DND-41 (cell line): ENCODE measurements at regions not wholly inside any gene's neighbourhood (a gene's known extent, or its start where the extent isn't known, plus 50 kb on each side); places are given as distances from the start of the nearest gene placed in this dataset.

Experiments
- ATAC-seq: fragments of 200-7000 bp; cut with Tn5 transposase; 3 replicates; pipeline ENCODE4 v1.9.1; 2021; ENCODE audit warnings: low read depth; ENCODE audit not compliant: insufficient read depth
- DNase-seq: peaks from one replicate; pipeline ENCODE4 v3.0.0-alpha.2; 2020
- H2AFZ ChIP-seq: 2 replicates; pipeline ENCODE4 v1.6.0; 2012; ENCODE audit warnings: low read depth, low read length
- H3K27ac ChIP-seq: 2 replicates; pipeline ENCODE4 v1.5.1; 2012; ENCODE audit warnings: low read length, inconsistent platforms
- H3K27me3 ChIP-seq: fragments of 200-600 bp; sonication (generic); 2 replicates; pipeline ENCODE4 v1.6.0; 2012; ENCODE audit warnings: low read length, mild to moderate bottlenecking, inconsistent platforms; ENCODE audit not compliant: insufficient read depth, poor library complexity
- H3K36me3 ChIP-seq: 2 replicates; pipeline ENCODE4 v1.5.1; 2012; ENCODE audit warnings: low read length, inconsistent platforms; ENCODE audit not compliant: insufficient read depth
- H3K4me1 ChIP-seq: 2 replicates; pipeline ENCODE4 v1.5.1; 2012; ENCODE audit warnings: mild to moderate bottlenecking, low read length; ENCODE audit not compliant: insufficient read depth
- H3K4me2 ChIP-seq: 2 replicates; pipeline ENCODE4 v1.6.0; 2012; ENCODE audit warnings: mild to moderate bottlenecking, moderate library complexity, low read length, inconsistent platforms; ENCODE audit not compliant: insufficient read depth
- H3K4me3 ChIP-seq, 2 experiments: fragments of 200-600 bp in 1 of 2; shearing (Covaris generic) in 1 of 2; 2 replicates each; pipeline ENCODE4 v1.5.1; 2012 to 2016; ENCODE audit warnings: inconsistent platforms in 2 of 2, low read length in 2 of 2, mild to moderate bottlenecking in 2 of 2, low read depth in 1 of 2, moderate library complexity in 1 of 2
- H3K79me2 ChIP-seq: 2 replicates; pipeline ENCODE4 v1.6.0; 2012; ENCODE audit warnings: low read length, inconsistent platforms; ENCODE audit not compliant: insufficient read depth
- H3K9ac ChIP-seq: 2 replicates; pipeline ENCODE4 v1.6.0; 2012; ENCODE audit warnings: low read depth, mild to moderate bottlenecking, inconsistent platforms, low read length, moderate library complexity
- H3K9me3 ChIP-seq: 2 replicates; pipeline ENCODE4 v1.5.1; 2012; ENCODE audit warnings: low read length, moderate library complexity, mild to moderate bottlenecking, inconsistent platforms; ENCODE audit not compliant: insufficient read depth, severe bottlenecking
- H4K20me1 ChIP-seq: 2 replicates; pipeline ENCODE4 v1.6.0; 2012; ENCODE audit warnings: low read length; ENCODE audit not compliant: insufficient read depth
- CTCF ChIP-seq: IDR thresholded peaks from 2 replicates; pipeline ENCODE4 v1.5.1; 2012; ENCODE audit warnings: borderline replicate concordance, low read length, moderate library complexity, mild to moderate bottlenecking; ENCODE audit not compliant: poor library complexity, severe bottlenecking; ENCODE audit errors: extremely low read depth
- EZH2 ChIP-seq: IDR thresholded peaks from 3 replicates; pipeline ENCODE4 v1.6.1; 2012; ENCODE audit warnings: borderline replicate concordance, low read depth, mild to moderate bottlenecking, moderate library complexity, low read length, inconsistent platforms; ENCODE audit not compliant: severe bottlenecking

GRCh38 chr1:14255233-14255632, 343.3 kb upstream of the KAZN start:
- no peak for DNase-seq
- Histone ChIP-seq H4K20me1 (no peaks in the 10 kb centered on the region), H3K79me2 (no peaks in the 10 kb centered on the region), H3K4me3 (no peak overlapping the region), H3K4me2 (no peak overlapping the region), H3K4me1 (peaks cover 11% of the 10 kb centered on the region; the same call in 1 of the 2 replicates), H3K27me3 (no peaks in the 10 kb centered on the region), H3K36me3 (no peaks in the 10 kb centered on the region), H3K9ac (no peak overlapping the region), H2AFZ (no peak overlapping the region), H3K9me3 (no peaks in the 10 kb centered on the region), H3K27ac (no peak overlapping the region)
- no peak for ATAC-seq
- TF ChIP-seq EZH2 (no peak), CTCF (no peak)

DNA sequence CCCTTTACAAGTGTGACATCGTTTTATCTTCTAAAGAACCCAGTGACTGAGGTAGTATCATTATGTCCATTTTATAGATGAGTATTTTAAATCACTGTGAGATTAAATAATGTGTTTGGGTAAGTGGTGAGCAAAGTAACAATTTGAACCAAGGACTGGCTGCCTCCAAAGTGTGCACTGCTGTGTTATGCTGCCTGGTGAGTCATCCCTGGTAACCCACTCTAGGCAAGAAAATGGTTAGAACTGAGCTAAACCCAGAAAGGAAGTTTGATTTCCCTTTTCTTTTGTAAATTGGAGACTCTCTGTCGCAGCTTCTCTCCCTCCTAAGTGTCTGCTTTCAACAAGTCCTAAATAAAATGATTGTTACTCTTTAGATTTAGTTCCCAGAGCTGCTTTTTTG, 342.8 kb upstream of the KAZN start:
- no peaks in the 10 kb centered on the region for H3K27me3 ChIP-seq
- DNase-seq (peak; percentile 15), ATAC-seq (peak; percentile 69; the same call in 2 of the 3 replicates)
- no peaks in the 10 kb centered on the region for H3K79me2 ChIP-seq
- H3K4me3 ChIP-seq, result no peak overlapping the region
- no peak overlapping the region for H3K9ac ChIP-seq
- H3K4me1 ChIP-seq, result peaks cover 11% of the 10 kb centered on the region; the same call in 1 of the 2 replicates
- no peaks in the 10 kb centered on the region for H3K36me3 ChIP-seq
- H3K27ac ChIP-seq, result no peak overlapping the region
- H3K9me3 ChIP-seq, result no peaks in the 10 kb centered on the region
- H3K4me2 ChIP-seq, result no peak overlapping the region
- TF ChIP-seq EZH2 (no peak), CTCF (no peak)
- no peaks in the 10 kb centered on the region for H4K20me1 ChIP-seq
- H2AFZ ChIP-seq, result no peak overlapping the region

DNA sequence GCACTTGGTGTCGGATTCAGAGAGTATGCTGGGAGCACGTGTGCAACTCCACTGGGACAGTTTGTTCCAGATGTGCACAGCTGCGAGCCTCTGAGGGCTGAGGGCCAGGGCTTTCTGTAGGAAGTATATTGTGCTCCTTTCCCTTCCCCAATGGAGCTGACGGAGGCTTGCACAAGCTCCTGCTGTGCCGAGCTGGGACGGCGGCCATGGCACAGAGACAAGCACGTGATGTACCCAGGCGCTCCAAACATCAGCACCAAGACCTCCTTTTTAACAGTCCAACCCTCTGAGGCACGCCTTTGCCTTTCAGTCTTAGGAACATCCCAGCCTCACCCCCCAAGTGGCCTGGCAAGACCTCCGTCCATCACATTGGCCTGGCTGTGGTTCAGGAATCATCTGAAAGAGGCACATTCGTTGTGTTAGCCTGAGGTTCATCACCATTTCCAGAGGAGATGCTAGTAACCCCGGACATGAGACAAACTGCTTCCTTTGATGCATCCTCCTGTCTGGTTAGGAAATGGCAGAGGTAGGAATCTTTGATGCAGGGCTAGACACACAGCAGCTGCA, 339.2 kb upstream of the KAZN start:
- Histone ChIP-seq H3K79me2 (no peaks in the 10 kb centered on the region), H2AFZ (no peak overlapping the region), H3K9me3 (no peaks in the 10 kb centered on the region), H3K36me3 (no peaks in the 10 kb centered on the region), H3K4me3 (no peak overlapping the region), H3K4me2 (no peak overlapping the region), H3K4me1 (peaks cover 11% of the 10 kb centered on the region; the same call in 1 of the 2 replicates), H3K27me3 (no peaks in the 10 kb centered on the region), H4K20me1 (no peaks in the 10 kb centered on the region), H3K9ac (no peak overlapping the region), H3K27ac (no peak overlapping the region)
- DNase-seq (no peak), ATAC-seq (no peak)
- TF ChIP-seq EZH2, result no peak
- no peak for TF ChIP-seq CTCF

GRCh38 chr1:14260480-14260879, 338.0 kb upstream of the KAZN start:
- H2AFZ ChIP-seq, result no peak overlapping the region
- TF ChIP-seq EZH2, result no peak
- no peak for TF ChIP-seq CTCF
- no peak for DNase-seq

More at GRCh38 chr1:14260480-14260879, 338.0 kb upstream of the KAZN start:
- no peak for ATAC-seq
- no peak overlapping the region for H3K4me3 ChIP-seq
- no peaks in the 10 kb centered on the region for H4K20me1 ChIP-seq
- H3K9me3 ChIP-seq, result no peaks in the 10 kb centered on the region
- no peak overlapping the region for H3K4me2 ChIP-seq
- H3K9ac ChIP-seq, result no peak overlapping the region
- H3K27me3 ChIP-seq, result no peaks in the 10 kb centered on the region
- no peaks in the 10 kb centered on the region for H3K36me3 ChIP-seq
- peaks cover 9% of the 10 kb centered on the region; the same call in 1 of the 2 replicates for H3K4me1 ChIP-seq
- H3K27ac ChIP-seq, result no peak overlapping the region
- H3K79me2 ChIP-seq, result no peaks in the 10 kb centered on the region
